OCI-LY1 (cell line): ENCODE measurements at regions not wholly inside any gene's neighbourhood (a gene's known extent, or its start where the extent isn't known, plus 50 kb on each side); places are given as distances from the start of the nearest gene placed in this dataset.

ENCODE experiments used
- H2AFZ ChIP-seq: fragments of 200-600 bp; sonication (generic), shearing (Covaris generic); 2 replicates; pipeline ENCODE4 v1.6.0; 2014; ENCODE audit warnings: antibody characterized with exemption, mild to moderate bottlenecking, low read length
- H3F3A ChIP-seq: fragments of 200-600 bp; sonication (generic), shearing (Covaris generic); 2 replicates; pipeline ENCODE4 v1.6.0; 2014; ENCODE audit warnings: mild to moderate bottlenecking, antibody characterized with exemption, low read length, moderate library complexity; ENCODE audit not compliant: insufficient read depth
- H3K27ac ChIP-seq: fragments of 200-600 bp; sonication (generic); 2 replicates; pipeline ENCODE4 v1.5.1; 2014; ENCODE audit warnings: low read length, mixed run types, mild to moderate bottlenecking, low read depth; ENCODE audit not compliant: poor library complexity, severe bottlenecking
- H3K27me3 ChIP-seq: fragments of 200-600 bp; sonication (generic); 2 replicates; pipeline ENCODE4 v1.6.0; 2014; ENCODE audit warnings: antibody characterized with exemption, mild to moderate bottlenecking, low read length, moderate library complexity; ENCODE audit not compliant: insufficient read depth
- H3K36me3 ChIP-seq: fragments of 200-600 bp; sonication (generic); 2 replicates; pipeline ENCODE4 v1.6.1; 2014; ENCODE audit warnings: mild to moderate bottlenecking, antibody characterized with exemption, low read length, moderate library complexity, mixed read lengths; ENCODE audit not compliant: insufficient read depth
- H3K4me1 ChIP-seq: fragments of 200-600 bp; sonication (generic); 2 replicates; pipeline ENCODE4 v1.5.1; 2014; ENCODE audit warnings: mild to moderate bottlenecking, low read length, moderate library complexity; ENCODE audit not compliant: insufficient read depth, severe bottlenecking
- H3K4me2 ChIP-seq: fragments of 200-600 bp; sonication (generic), shearing (Covaris generic); 2 replicates; pipeline ENCODE4 v1.6.1; 2014; ENCODE audit warnings: low read length
- H3K4me3 ChIP-seq: fragments of 200-600 bp; sonication (generic); 2 replicates; pipeline ENCODE4 v1.5.1; 2014; ENCODE audit warnings: low read length, low read depth, mild to moderate bottlenecking, mixed read lengths; ENCODE audit not compliant: poor library complexity, severe bottlenecking
- H3K79me2 ChIP-seq: fragments of 200-600 bp; shearing (Covaris generic); 2 replicates; pipeline ENCODE4 v1.6.1; 2016; ENCODE audit warnings: mixed run types, low read length, mixed read lengths; ENCODE audit not compliant: insufficient read depth
- H3K9ac ChIP-seq: fragments of 200-600 bp; sonication (generic), shearing (Covaris generic); 2 replicates; pipeline ENCODE4 v1.6.1; 2014; ENCODE audit warnings: mild to moderate bottlenecking, low read length, mixed read lengths
- H3K9me2 ChIP-seq: fragments of 200-600 bp; sonication (generic), shearing (Covaris generic); 2 replicates; pipeline ENCODE4 v1.6.1; 2014; ENCODE audit warnings: low read depth, mild to moderate bottlenecking, low read length, mixed read lengths
- H3K9me3 ChIP-seq: fragments of 200-600 bp; shearing (Covaris generic); 2 replicates; pipeline ENCODE4 v1.6.1; 2014; ENCODE audit warnings: low read length, mixed read lengths
- H4K20me1 ChIP-seq: fragments of 200-600 bp; sonication (generic), shearing (Covaris generic); 2 replicates; pipeline ENCODE4 v1.6.0; 2016; ENCODE audit warnings: mild to moderate bottlenecking, low read length; ENCODE audit not compliant: insufficient read depth
- CTCF ChIP-seq: fragments of 200-600 bp; sonication (generic), shearing (Covaris generic); IDR thresholded peaks from 2 replicates; pipeline ENCODE4 v1.5.1; 2017; ENCODE audit warnings: mild to moderate bottlenecking, antibody characterized with exemption, low read length, moderate library complexity, mixed read lengths
- EZH2 ChIP-seq: fragments of 200-600 bp; sonication (generic), shearing (Covaris generic); IDR thresholded peaks from 2 replicates; pipeline ENCODE4 v1.8.0; 2017; ENCODE audit warnings: borderline replicate concordance, mixed run types, mild to moderate bottlenecking, antibody characterized with exemption, low read length, moderate library complexity, mixed read lengths

GRCh38 chr20:19881080-19881840 is 123.2 kb downstream of the RIN2 start:
- Histone ChIP-seq H3K9me2 (no peaks in the 10 kb centered on the region), H3K9ac (no peak overlapping the region), H3F3A (no peaks in the 10 kb centered on the region), H3K4me2 (no peak overlapping the region), H3K79me2 (no peaks in the 10 kb centered on the region), H3K36me3 (no peaks in the 10 kb centered on the region), H3K4me3 (no peak overlapping the region), H3K4me1 (no peaks in the 10 kb centered on the region), H2AFZ (no peak overlapping the region), H3K27ac (no peak overlapping the region), H3K27me3 (no peaks in the 10 kb centered on the region), H4K20me1 (no peaks in the 10 kb centered on the region), H3K9me3 (no peaks in the 10 kb centered on the region)
- no peak for TF ChIP-seq CTCF
- no peak for TF ChIP-seq EZH2

- no peak for TF ChIP-seq EZH2
- no peak for TF ChIP-seq CTCF
- Histone ChIP-seq H3K4me1 (no peaks in the 10 kb centered on the region), H3K79me2 (no peaks in the 10 kb centered on the region), H3K27me3 (no peaks in the 10 kb centered on the region), H3K4me2 (no peak overlapping the region), H3K4me3 (no peak overlapping the region), H3K9ac (no peak overlapping the region), H3F3A (no peaks in the 10 kb centered on the region), H3K36me3 (no peaks in the 10 kb centered on the region), H3K27ac (no peak overlapping the region), H4K20me1 (no peaks in the 10 kb centered on the region), H2AFZ (no peak overlapping the region), H3K9me3 (no peaks in the 10 kb centered on the region), H3K9me2 (no peaks in the 10 kb centered on the region)
Measured at GRCh38 chr20:19881990-19882389, 123.9 kb downstream of the RIN2 start.

GRCh38 chr20:19882446-19882845 is 124.4 kb downstream of the RIN2 start:
- Histone ChIP-seq H4K20me1 (no peaks in the 10 kb centered on the region), H3K9me2 (no peaks in the 10 kb centered on the region), H3K9me3 (no peaks in the 10 kb centered on the region), H3K4me1 (no peaks in the 10 kb centered on the region), H3K36me3 (no peaks in the 10 kb centered on the region), H3K27ac (no peak overlapping the region), H3K79me2 (no peaks in the 10 kb centered on the region), H3K4me3 (no peak overlapping the region), H3K9ac (no peak overlapping the region), H3K4me2 (no peak overlapping the region), H2AFZ (no peak overlapping the region), H3F3A (no peaks in the 10 kb centered on the region), H3K27me3 (no peaks in the 10 kb centered on the region)
- TF ChIP-seq CTCF (no peak), EZH2 (no peak)
